ENCODE measurements at regions not wholly inside any gene's neighbourhood (a gene's known extent, or its start where the extent isn't known, plus 50 kb on each side); places are given as distances from the start of the nearest gene placed in this dataset.

GRCh38 chr6:151721146-151721545 lies 86.3 kb upstream of the ESR1 start:
- FAIRE-seq (no peak), DNase-seq (ENCODE audit: insufficient read length, low spot score) (no peak)
- TF ChIP-seq POU2F2 (IDR thresholded peaks at IDR 0.05; ENCODE audit: low read depth, low read length) (no peak), POLR2AphosphoS5 (IDR thresholded peaks at IDR 0.05; ENCODE audit: low read depth, low read length) (no peak), PAX5 (IDR thresholded peaks at IDR 0.05; ENCODE audit: insufficient read depth, low read length, severe bottlenecking) (no peak), SPI1 (IDR thresholded peaks at IDR 0.05; ENCODE audit: low read depth, low read length) (no peak), POLR2A (IDR thresholded peaks at IDR 0.05; ENCODE audit: low read depth, low read length) (no peak), TAF1 (IDR thresholded peaks at IDR 0.05; ENCODE audit: low read depth, low read length) (no peak)

GRCh38 chr6:151721671-151722070 lies 85.8 kb upstream of the ESR1 start:
- FAIRE-seq (no peak), DNase-seq (ENCODE audit: insufficient read length, low spot score) (no peak)
- no peak for TF ChIP-seq POLR2AphosphoS5 (IDR thresholded peaks at IDR 0.05; ENCODE audit: low read depth, low read length)
- TF ChIP-seq TAF1 (IDR thresholded peaks at IDR 0.05; ENCODE audit: low read depth, low read length) = no peak
- no peak for TF ChIP-seq SPI1 (IDR thresholded peaks at IDR 0.05; ENCODE audit: low read depth, low read length)
- no peak for TF ChIP-seq POU2F2 (IDR thresholded peaks at IDR 0.05; ENCODE audit: low read depth, low read length)
- no peak for TF ChIP-seq PAX5 (IDR thresholded peaks at IDR 0.05; ENCODE audit: insufficient read depth, low read length, severe bottlenecking)
- TF ChIP-seq POLR2A (IDR thresholded peaks at IDR 0.05; ENCODE audit: low read depth, low read length) = no peak

DNA sequence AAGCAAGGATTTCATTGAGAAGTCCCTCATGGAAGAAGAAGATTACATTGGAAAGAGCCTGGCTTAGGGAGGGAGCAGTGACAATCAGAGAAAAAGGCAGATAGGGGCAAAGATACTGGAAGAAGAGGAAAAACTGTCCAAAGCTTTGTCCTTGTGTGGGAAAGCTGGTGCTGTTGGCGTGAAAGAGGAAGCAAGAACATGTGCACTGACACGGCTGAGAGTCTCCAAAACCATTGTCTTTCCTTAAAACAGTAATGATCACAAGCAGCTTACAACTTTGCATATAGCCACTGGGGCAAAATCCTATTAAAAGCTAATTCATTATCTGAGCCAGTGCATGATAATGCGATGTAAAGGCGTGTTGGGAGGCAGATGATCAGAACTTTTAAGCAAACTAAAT lies 85.1 kb upstream of the ESR1 start:
- TF ChIP-seq PAX5 (IDR thresholded peaks at IDR 0.05; ENCODE audit: insufficient read depth, low read length, severe bottlenecking) (no peak), SPI1 (IDR thresholded peaks at IDR 0.05; ENCODE audit: low read depth, low read length) (no peak), POLR2AphosphoS5 (IDR thresholded peaks at IDR 0.05; ENCODE audit: low read depth, low read length) (no peak), POU2F2 (IDR thresholded peaks at IDR 0.05; ENCODE audit: low read depth, low read length) (no peak), TAF1 (IDR thresholded peaks at IDR 0.05; ENCODE audit: low read depth, low read length) (no peak), POLR2A (IDR thresholded peaks at IDR 0.05; ENCODE audit: low read depth, low read length) (no peak)
- DNase-seq (ENCODE audit: insufficient read length, low spot score) = no peak
- FAIRE-seq = peak; percentile 52

DNA sequence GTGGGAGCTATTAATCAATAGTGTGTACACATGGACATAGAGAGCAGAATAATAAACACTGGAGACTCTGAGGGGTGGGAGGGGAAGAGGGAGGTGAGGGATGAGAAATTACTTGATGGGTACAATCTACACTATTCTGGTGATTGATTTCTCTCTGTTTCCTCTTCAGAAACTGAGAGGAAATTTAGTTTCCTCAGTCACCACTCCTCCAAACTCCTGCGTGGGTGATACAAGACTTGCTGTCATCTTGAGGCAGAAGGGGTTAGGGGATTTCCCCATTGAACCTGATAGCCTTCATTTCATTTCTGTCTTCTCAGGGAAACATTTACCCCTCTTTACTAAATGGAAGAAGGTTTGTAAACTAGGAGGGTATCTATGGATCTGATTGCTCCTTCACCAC lies 84.3 kb upstream of the ESR1 start:
- peak; percentile 7 for DNase-seq (ENCODE audit: insufficient read length, low spot score)
- TF ChIP-seq PAX5 (IDR thresholded peaks at IDR 0.05; ENCODE audit: insufficient read depth, low read length, severe bottlenecking) = no peak
- TF ChIP-seq POLR2AphosphoS5 (IDR thresholded peaks at IDR 0.05; ENCODE audit: low read depth, low read length) = no peak
- no peak for TF ChIP-seq SPI1 (IDR thresholded peaks at IDR 0.05; ENCODE audit: low read depth, low read length)
- TF ChIP-seq POU2F2 (IDR thresholded peaks at IDR 0.05; ENCODE audit: low read depth, low read length) = no peak
- TF ChIP-seq TAF1 (IDR thresholded peaks at IDR 0.05; ENCODE audit: low read depth, low read length) = no peak
- no peak for TF ChIP-seq POLR2A (IDR thresholded peaks at IDR 0.05; ENCODE audit: low read depth, low read length)
- FAIRE-seq = peak; percentile 75

DNA sequence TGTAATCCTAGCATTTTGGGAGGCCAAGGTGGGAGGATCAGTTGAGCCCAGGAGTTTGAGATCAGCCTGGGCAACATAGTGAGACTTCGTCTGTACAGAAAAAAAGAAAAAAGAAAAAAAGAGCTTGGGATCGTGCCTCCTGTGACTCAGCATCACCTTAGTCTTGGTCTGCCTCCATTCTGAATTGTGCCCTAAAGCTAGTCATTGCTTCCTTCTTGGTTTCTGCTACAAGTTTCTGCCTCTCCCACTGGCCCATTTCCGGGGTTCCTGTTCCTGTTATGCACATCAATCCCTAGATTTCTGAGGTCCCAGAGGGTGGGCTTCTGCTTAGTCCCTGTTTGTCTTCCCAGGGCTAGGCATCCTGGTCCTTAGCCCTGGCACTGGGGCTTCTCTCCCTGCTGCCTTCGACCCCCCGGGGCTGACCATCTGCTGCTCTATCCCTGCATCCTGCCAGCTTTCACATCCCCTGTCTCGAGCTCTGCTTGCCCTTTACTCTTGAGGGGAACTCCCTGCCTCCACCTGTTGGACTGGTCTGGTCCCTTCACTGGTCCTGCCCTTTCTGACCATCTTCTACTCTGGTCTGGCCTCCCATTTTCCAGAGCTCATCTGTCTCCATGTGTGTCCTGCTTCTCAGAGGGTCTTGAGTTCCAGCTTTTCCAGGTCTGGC lies 77.5 kb upstream of the ESR1 start:
- DNase-seq (ENCODE audit: insufficient read length, low spot score) (no peak), FAIRE-seq (no peak)
- TF ChIP-seq TAF1 (IDR thresholded peaks at IDR 0.05; ENCODE audit: low read depth, low read length) (no peak), SPI1 (IDR thresholded peaks at IDR 0.05; ENCODE audit: low read depth, low read length) (no peak)

GRCh38 chr6:151730496-151730870 lies 77.0 kb upstream of the ESR1 start:
- TF ChIP-seq SPI1 (IDR thresholded peaks at IDR 0.05; ENCODE audit: low read depth, low read length) (no peak), PAX5 (IDR thresholded peaks at IDR 0.05; ENCODE audit: insufficient read depth, low read length, severe bottlenecking) (no peak), POU2F2 (IDR thresholded peaks at IDR 0.05; ENCODE audit: low read depth, low read length) (no peak), POLR2A (IDR thresholded peaks at IDR 0.05; ENCODE audit: low read depth, low read length) (no peak), POLR2AphosphoS5 (IDR thresholded peaks at IDR 0.05; ENCODE audit: low read depth, low read length) (no peak), TAF1 (IDR thresholded peaks at IDR 0.05; ENCODE audit: low read depth, low read length) (no peak)
- DNase-seq (ENCODE audit: insufficient read length, low spot score) (no peak), FAIRE-seq (no peak)

GRCh38 chr6:151731313-151731712 lies 76.2 kb upstream of the ESR1 start:
- TF ChIP-seq PAX5 (IDR thresholded peaks at IDR 0.05; ENCODE audit: insufficient read depth, low read length, severe bottlenecking) (no peak), TAF1 (IDR thresholded peaks at IDR 0.05; ENCODE audit: low read depth, low read length) (no peak), POLR2A (IDR thresholded peaks at IDR 0.05; ENCODE audit: low read depth, low read length) (no peak), POLR2AphosphoS5 (IDR thresholded peaks at IDR 0.05; ENCODE audit: low read depth, low read length) (no peak), SPI1 (IDR thresholded peaks at IDR 0.05; ENCODE audit: low read depth, low read length) (no peak)
- no peak for FAIRE-seq
- DNase-seq (ENCODE audit: insufficient read length, low spot score) = no peak

DNA sequence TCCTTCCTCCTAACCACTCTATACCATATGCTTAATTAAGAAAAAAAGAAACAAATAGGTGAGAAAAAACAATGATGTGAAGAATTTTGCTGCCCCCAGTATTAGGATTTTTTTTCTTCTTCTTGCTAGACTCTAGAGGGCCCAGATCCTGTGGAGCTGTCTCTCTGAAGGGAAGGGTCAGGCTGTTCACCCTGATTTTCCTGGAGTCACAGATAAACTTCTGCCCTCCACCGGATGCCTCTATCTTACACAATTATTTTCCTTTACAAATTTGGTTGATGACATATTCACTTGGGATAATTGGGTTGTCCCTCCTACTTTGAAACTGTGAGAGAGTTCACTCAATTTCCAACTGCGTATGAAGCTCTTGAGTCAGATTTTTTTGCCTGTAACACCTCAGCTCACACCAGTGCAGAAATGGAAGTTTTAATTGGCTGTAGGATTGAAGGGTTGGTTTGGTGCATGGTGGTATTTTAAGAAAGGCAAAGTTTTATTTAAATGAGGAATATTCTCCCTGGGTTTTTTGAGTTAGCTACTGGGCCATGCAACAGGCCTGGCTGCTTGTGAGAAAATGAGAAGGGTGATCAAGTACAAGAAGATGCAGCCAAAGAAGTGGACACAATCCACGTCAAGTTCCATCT lies 73.7 kb upstream of the ESR1 start:
- DNase-seq (ENCODE audit: insufficient read length, low spot score) (no peak), FAIRE-seq (no peak)
- TF ChIP-seq POLR2AphosphoS5 (IDR thresholded peaks at IDR 0.05; ENCODE audit: low read depth, low read length) (no peak), PAX5 (IDR thresholded peaks at IDR 0.05; ENCODE audit: insufficient read depth, low read length, severe bottlenecking) (no peak), POLR2A (IDR thresholded peaks at IDR 0.05; ENCODE audit: low read depth, low read length) (no peak), SPI1 (IDR thresholded peaks at IDR 0.05; ENCODE audit: low read depth, low read length) (no peak), POU2F2 (IDR thresholded peaks at IDR 0.05; ENCODE audit: low read depth, low read length) (no peak), TAF1 (IDR thresholded peaks at IDR 0.05; ENCODE audit: low read depth, low read length) (no peak)

- FAIRE-seq (no peak), DNase-seq (ENCODE audit: insufficient read length, low spot score) (no peak)
- TF ChIP-seq POLR2AphosphoS5 (IDR thresholded peaks at IDR 0.05; ENCODE audit: low read depth, low read length) = no peak
- TF ChIP-seq TAF1 (IDR thresholded peaks at IDR 0.05; ENCODE audit: low read depth, low read length) = no peak
- no peak for TF ChIP-seq PAX5 (IDR thresholded peaks at IDR 0.05; ENCODE audit: insufficient read depth, low read length, severe bottlenecking)
- no peak for TF ChIP-seq SPI1 (IDR thresholded peaks at IDR 0.05; ENCODE audit: low read depth, low read length)
- no peak for TF ChIP-seq POLR2A (IDR thresholded peaks at IDR 0.05; ENCODE audit: low read depth, low read length)
- no peak for TF ChIP-seq POU2F2 (IDR thresholded peaks at IDR 0.05; ENCODE audit: low read depth, low read length)
These were observed 69.2 kb upstream of the ESR1 start for GRCh38 chr6:151738267-151738666.

- DNase-seq (ENCODE audit: insufficient read length, low spot score) (no peak), FAIRE-seq (no peak)
- TF ChIP-seq PAX5 (IDR thresholded peaks at IDR 0.05; ENCODE audit: insufficient read depth, low read length, severe bottlenecking) = no peak
- no peak for TF ChIP-seq SPI1 (IDR thresholded peaks at IDR 0.05; ENCODE audit: low read depth, low read length)
- TF ChIP-seq POLR2A (IDR thresholded peaks at IDR 0.05; ENCODE audit: low read depth, low read length) = no peak
- TF ChIP-seq TAF1 (IDR thresholded peaks at IDR 0.05; ENCODE audit: low read depth, low read length) = no peak
- TF ChIP-seq POU2F2 (IDR thresholded peaks at IDR 0.05; ENCODE audit: low read depth, low read length) = no peak
- no peak for TF ChIP-seq POLR2AphosphoS5 (IDR thresholded peaks at IDR 0.05; ENCODE audit: low read depth, low read length)
These were observed 68.5 kb upstream of the ESR1 start for GRCh38 chr6:151738960-151739359.

Data from GM12891 (cell line).